ENCODE measurements at regions not wholly inside any gene's neighbourhood (a gene's known extent, or its start where the extent isn't known, plus 50 kb on each side); places are given as distances from the start of the nearest gene placed in this dataset.

- Histone ChIP-seq H3K4me3 (ENCODE audit: control extremely low read depth in 1 of 5, extremely low read depth in 1 of 5, insufficient read depth in 1 of 5, low read depth in 2 of 5, low read length in 4 of 5) (no peak overlapping the region), H3K36me3 (replicated peaks in 1 of 2; ENCODE audit: control extremely low read depth in 1 of 2, control insufficient read depth in 1 of 2, extremely low read depth in 1 of 2, insufficient read depth in 2 of 2, low read length in 1 of 2) (no peaks in the 10 kb centered on the region), H3K27me3 (replicated peaks in 1 of 4; ENCODE audit: control extremely low read depth in 1 of 4, control insufficient read depth in 3 of 4, insufficient read depth in 4 of 4, low read length in 3 of 4) (no peaks in the 10 kb centered on the region), H3K27ac (ENCODE audit: low read length in 2 of 2) (no peak overlapping the region), H3K4me1 (ENCODE audit: control insufficient read depth in 2 of 2, insufficient read depth in 2 of 2, low read length in 2 of 2) (no peaks in the 10 kb centered on the region), H3K4me2 (replicated peaks; ENCODE audit: low read depth, low read length, poor library complexity, severe bottlenecking) (no peak overlapping the region), H4K20me1 (ENCODE audit: control insufficient read depth, insufficient read depth, low read length, poor library complexity, severe bottlenecking) (no peaks in the 10 kb centered on the region), H3K9me3 (ENCODE audit: control extremely low read depth in 1 of 3, control insufficient read depth in 2 of 3, insufficient read depth in 1 of 3, low read length in 2 of 3) (no peaks in the 10 kb centered on the region), H3K9ac (ENCODE audit: low read length) (no peak overlapping the region), H2AFZ (ENCODE audit: insufficient read depth, low read depth, low read length, poor library complexity, severe bottlenecking) (no peak overlapping the region), H3K79me2 (ENCODE audit: control insufficient read depth, insufficient read depth, low read length) (no peaks in the 10 kb centered on the region)
- POLR2A ChIA-PET: no interaction called here
- CTCF ChIA-PET: no interaction called here
- Mint-ChIP-seq H3K27ac (no peak overlapping the region), H3K4me1 (no peaks in the 10 kb centered on the region), H3K9me3 (ENCODE audit: insufficient read depth) (no peaks in the 10 kb centered on the region), H3K27me3 (peaks cover 9% of the 10 kb centered on the region), H3K4me3 (no peak overlapping the region)
- intact Hi-C loops (cut with micrococcal nuclease): no loop called here
- ATAC-seq (ENCODE audit: low read depth): no peak
- TF ChIP-seq EZH2 (IDR thresholded peaks at IDR 0.05; ENCODE audit: borderline replicate concordance, insufficient read depth, low read depth, low read length, poor library complexity, severe bottlenecking): no peak
- TF ChIP-seq, protein P1, sequence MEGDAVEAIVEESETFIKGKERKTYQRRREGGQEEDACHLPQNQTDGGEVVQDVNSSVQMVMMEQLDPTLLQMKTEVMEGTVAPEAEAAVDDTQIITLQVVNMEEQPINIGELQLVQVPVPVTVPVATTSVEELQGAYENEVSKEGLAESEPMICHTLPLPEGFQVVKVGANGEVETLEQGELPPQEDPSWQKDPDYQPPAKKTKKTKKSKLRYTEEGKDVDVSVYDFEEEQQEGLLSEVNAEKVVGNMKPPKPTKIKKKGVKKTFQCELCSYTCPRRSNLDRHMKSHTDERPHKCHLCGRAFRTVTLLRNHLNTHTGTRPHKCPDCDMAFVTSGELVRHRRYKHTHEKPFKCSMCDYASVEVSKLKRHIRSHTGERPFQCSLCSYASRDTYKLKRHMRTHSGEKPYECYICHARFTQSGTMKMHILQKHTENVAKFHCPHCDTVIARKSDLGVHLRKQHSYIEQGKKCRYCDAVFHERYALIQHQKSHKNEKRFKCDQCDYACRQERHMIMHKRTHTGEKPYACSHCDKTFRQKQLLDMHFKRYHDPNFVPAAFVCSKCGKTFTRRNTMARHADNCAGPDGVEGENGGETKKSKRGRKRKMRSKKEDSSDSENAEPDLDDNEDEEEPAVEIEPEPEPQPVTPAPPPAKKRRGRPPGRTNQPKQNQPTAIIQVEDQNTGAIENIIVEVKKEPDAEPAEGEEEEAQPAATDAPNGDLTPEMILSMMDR (IDR thresholded peaks at IDR 0.05): no peak
- no peak for DNase-seq
These were observed 185.9 kb upstream of the FOXA2 start for GRCh38 chr20:22770241-22770800.

DNA sequence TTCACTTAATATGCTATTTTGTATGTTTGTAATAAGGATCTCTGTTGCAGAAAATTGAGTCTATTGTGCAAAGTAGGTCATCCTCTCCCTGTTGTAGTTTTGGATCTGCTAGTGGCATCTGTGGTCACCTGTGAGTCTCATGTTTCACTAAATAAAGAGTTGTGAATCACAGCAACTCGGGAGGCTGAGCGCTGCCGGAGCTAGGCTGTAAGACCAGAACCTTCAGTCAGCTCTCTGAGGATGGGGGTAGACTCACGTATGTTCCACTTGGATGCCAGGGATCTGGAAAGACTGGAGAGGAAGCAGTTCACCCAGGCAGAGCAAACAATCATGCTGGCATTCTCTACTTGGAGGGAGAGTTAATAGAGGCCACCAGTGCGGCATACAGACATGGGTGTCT lies 187.3 kb upstream of the FOXA2 start:
- no peak overlapping the region for H3K4me3 ChIP-seq (ENCODE audit: control extremely low read depth in 1 of 5, extremely low read depth in 1 of 5, insufficient read depth in 1 of 5, low read depth in 2 of 5, low read length in 4 of 5)
- TF ChIP-seq, protein P1 (IDR thresholded peaks at IDR 0.05): no peak
- no peak for TF ChIP-seq EZH2 (IDR thresholded peaks at IDR 0.05; ENCODE audit: borderline replicate concordance, insufficient read depth, low read depth, low read length, poor library complexity, severe bottlenecking)
- WGBS (ENCODE audit: insufficient coverage): 92% methylated on average over 5 of the region's 5 CpGs
- no peaks in the 10 kb centered on the region for H4K20me1 ChIP-seq (ENCODE audit: control insufficient read depth, insufficient read depth, low read length, poor library complexity, severe bottlenecking)
- ATAC-seq (ENCODE audit: low read depth) (no peak), DNase-seq (no peak)
- H2AFZ ChIP-seq (ENCODE audit: insufficient read depth, low read depth, low read length, poor library complexity, severe bottlenecking): no peak overlapping the region
- no peaks in the 10 kb centered on the region for H3K27me3 ChIP-seq (replicated peaks in 1 of 4; ENCODE audit: control extremely low read depth in 1 of 4, control insufficient read depth in 3 of 4, insufficient read depth in 4 of 4, low read length in 3 of 4)
- no peaks in the 10 kb centered on the region for H3K79me2 ChIP-seq (ENCODE audit: control insufficient read depth, insufficient read depth, low read length)
- Mint-ChIP-seq H3K4me3 (no peak overlapping the region), H3K27ac (no peak overlapping the region), H3K27me3 (peaks cover 9% of the 10 kb centered on the region), H3K9me3 (ENCODE audit: insufficient read depth) (no peaks in the 10 kb centered on the region), H3K4me1 (no peaks in the 10 kb centered on the region)
- H3K36me3 ChIP-seq (replicated peaks in 1 of 2; ENCODE audit: control extremely low read depth in 1 of 2, control insufficient read depth in 1 of 2, extremely low read depth in 1 of 2, insufficient read depth in 2 of 2, low read length in 1 of 2): no peaks in the 10 kb centered on the region
- no peaks in the 10 kb centered on the region for H3K9me3 ChIP-seq (ENCODE audit: control extremely low read depth in 1 of 3, control insufficient read depth in 2 of 3, insufficient read depth in 1 of 3, low read length in 2 of 3)
- H3K9ac ChIP-seq (ENCODE audit: low read length): no peak overlapping the region
- CTCF ChIA-PET: no interaction called here
- H3K4me2 ChIP-seq (replicated peaks; ENCODE audit: low read depth, low read length, poor library complexity, severe bottlenecking): no peak overlapping the region
- intact Hi-C loops (cut with micrococcal nuclease): no loop called here
- no peaks in the 10 kb centered on the region for H3K4me1 ChIP-seq (ENCODE audit: control insufficient read depth in 2 of 2, insufficient read depth in 2 of 2, low read length in 2 of 2)
- POLR2A ChIA-PET: no interaction called here
- no peak overlapping the region for H3K27ac ChIP-seq (ENCODE audit: low read length in 2 of 2)
